Muscle of back (tissue), 3 donors: ENCODE measurements at regions not wholly inside any gene's neighbourhood (a gene's known extent, or its start where the extent isn't known, plus 50 kb on each side); places are given as distances from the start of the nearest gene placed in this dataset.
"Not testable (repeated sequence)": the region's sequence is repeated elsewhere in the genome, so short reads cannot be mapped to it uniquely, and the experiment has no call there.

Experiments
- DNase-seq, 3 donors: peaks; one replicate each; pipeline versions ENCODE4 v3.0.0 to v3.0.0-alpha.2; 2013

- no peak for DNase-seq
Observed at GRCh38 chr6:56904068-56904467, 50.8 kb upstream of the BEND6 start.

DNA sequence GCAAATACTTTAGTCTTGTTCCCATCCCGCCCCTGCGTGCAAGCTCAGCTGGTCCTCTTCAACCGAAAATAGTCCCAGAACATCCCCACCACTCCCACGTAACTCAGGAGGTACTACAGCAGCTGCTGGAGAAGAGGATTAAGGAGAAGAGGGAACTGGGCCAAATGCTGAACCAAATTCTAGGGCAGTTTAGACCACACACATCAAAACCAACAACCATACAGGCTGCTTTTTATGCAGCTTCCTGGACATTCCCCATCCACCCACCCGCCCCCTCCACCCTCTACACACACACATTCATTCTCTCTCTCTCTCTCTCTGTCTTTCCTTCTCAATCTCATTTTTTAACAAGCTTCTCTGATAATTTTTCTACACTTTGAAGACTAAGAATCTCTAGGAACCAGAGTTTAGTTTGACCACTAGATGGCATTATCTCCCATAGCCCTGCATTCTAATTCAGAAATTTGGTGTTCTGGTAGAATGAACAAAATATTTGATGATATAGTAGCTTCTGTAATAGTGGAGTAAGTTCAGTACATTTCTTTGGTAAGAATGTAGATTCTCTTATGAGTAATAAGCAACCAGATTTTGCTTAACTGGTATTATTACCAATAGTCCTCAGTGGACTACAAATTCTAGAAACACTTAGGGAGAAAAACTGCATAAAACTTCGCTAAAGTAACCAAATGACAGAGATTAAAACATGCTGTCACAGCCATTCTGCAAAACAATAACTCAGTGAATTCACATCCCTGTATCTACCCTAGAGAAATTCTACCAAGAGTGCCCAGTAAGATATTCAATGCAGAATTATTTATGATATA is 52.1 kb upstream of the BEND6 start:
- DNase-seq: peak; percentile 46 to 67 (median 52)

- no peak for DNase-seq
Observed at GRCh38 chr6:56900784-56901183, 54.1 kb upstream of the BEND6 start.

DNA sequence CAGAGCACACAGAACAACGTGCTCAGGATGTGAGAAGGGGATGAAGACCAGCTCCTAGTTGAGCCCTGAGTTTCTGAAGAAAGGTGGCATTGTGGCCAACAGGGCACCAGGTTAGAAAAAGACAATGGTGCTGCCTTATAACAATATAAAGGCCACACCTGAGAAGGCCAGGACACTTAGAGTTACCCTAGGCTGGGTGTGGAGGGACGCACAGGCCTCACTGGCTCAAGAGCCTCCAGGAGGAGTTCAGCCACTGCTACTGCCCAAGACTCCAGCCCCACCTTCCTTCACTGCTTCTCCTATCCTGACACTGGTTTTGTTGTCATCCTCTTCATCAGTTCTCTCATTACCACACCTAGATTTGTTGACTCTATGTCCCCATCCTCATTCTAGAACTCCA is 55.2 kb upstream of the BEND6 start:
- DNase-seq: no peak

DNA sequence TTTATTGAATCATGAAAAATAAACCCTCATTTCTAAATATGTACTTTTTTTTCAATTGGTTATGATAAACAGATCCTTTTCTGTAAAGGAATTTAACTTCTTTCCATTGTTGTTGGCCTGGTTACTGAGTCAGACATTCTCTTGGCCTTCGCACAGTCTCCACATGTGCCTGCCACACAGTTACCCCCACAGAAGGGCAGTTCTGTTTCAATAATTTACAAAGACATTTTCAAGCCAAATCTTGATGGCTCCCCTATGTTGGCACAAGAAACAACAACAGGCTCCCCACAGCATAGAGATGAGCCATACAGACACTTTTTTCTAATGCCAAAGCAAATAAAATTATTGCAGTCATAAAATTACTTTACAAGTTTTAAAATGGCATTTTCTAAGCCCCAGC is 55.6 kb upstream of the BEND6 start:
- DNase-seq: no peak

DNA sequence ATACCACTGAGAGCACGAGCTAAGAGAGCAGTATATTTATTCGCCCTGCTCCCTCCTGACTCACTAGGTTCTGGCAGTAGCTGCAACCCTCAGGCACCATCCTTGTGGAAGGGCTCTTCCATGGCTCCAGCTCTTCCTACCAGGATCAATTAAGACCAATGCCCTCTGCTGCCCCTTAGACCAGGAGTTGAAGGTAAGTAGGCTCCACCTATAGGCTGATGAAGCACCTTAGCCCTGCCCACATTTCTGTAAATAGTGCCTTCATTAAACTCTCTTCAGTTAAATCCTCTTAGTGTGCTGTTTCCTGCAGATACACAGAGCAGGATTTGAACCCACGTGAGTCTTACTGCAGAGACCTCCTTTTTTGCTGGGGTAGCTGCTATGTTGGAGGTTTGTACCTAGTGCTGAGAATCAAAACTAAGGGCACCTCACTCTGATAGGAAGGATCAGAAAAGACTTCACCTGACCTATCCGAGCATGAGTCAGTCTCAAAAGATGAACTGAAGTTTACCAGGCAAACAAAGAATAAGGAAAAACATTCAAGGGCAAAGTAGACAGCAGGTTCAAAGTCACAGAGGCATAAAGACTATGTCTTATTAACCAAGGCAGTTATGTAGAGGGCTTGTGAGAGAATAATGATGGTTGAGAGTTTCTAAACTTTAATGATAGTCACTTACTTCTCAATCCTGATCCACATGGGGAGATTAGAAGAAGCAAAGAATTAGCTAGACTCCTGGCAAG is 56.9 kb upstream of the BEND6 start:
- DNase-seq: no peak

GRCh38 chr6:56891754-56892153 is 63.2 kb upstream of the BEND6 start:
- no peak for DNase-seq

DNA sequence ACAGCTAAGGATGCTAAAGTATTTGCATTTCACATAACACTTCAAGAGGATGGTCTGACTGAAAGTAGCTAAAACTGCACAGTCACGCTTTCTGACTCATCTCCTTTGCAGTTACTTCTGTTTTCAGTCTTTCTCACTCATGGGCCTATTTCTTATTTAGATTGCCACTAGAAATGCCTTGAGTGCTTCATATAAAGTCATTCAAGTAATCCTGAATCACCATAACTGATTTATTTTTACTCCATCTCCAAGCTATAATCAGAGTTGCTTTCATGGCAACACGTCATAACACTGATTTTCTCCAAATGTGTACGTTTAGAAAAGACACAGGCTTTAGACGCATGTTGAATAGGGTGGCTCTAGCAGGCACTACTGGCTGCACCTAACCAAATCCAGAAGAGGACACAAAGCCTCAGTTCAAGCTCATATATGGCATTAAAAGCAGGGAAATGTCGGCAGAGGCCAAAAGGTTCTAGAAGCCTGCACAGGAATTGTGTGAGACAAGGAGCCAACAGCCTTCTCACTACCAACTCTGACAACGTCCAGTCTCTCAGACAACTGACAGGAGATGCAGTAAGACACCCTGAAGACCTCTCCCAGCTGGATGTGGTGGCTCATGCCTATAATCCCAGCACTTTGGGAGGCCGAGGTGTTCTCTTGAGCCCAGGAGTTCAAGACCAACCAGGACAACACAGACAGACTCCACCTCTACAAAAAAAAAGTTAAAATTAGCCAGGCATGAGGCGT is 64.1 kb upstream of the BEND6 start:
- DNase-seq: peak in 1 of 3 donors; percentile 81

- DNase-seq: no peak
Observed at GRCh38 chr6:56890066-56890465, 64.8 kb upstream of the BEND6 start.

DNA sequence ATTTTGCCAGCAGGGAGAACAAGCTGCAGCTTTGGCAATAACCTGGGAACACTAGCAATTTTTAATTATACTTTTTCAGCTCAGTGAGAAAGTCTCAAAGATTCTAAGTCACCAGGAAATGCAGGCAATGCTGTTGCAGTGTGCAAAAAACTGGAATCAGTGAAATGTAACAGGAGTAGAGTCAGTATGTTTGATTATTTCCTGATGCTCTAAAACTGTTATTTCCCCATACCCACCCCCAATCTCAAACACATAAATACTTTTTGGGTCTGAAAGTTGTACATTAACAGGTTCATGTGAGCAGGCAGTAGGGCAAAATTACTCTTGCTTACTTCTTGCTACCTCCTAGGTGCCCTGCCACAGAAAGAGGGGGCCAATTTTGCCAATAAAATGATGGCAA is 65.4 kb upstream of the BEND6 start:
- DNase-seq: no peak

GRCh38 chr6:56888687-56889086 is 66.2 kb upstream of the BEND6 start:
- DNase-seq: no peak

- no peak for DNase-seq
Observed at GRCh38 chr6:56887086-56887485, 67.8 kb upstream of the BEND6 start.

- no peak for DNase-seq
Observed at GRCh38 chr6:56877922-56878321, 77.0 kb upstream of the BEND6 start.

- no peak for DNase-seq
Observed at GRCh38 chr6:56875961-56876360, 78.9 kb upstream of the BEND6 start.

DNA sequence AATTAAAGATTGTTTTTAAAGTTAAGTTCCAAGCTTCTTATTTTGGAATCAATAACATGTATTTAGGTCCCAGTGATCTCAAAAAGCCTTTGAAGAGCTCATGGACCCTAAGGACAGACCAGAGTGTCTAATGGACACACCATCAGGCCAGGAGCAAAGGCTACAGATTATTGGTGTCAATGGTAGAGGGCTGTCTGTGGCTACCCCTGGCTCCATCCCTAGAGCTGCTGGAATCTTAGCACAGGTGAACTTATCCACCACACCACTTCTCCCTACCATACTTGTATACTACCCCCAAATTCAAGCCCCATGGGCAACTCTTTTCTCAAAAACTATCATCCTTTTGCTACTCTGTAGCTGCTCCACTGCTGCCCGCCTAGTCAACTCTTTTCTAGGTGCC is 79.4 kb upstream of the BEND6 start:
- no peak for DNase-seq

DNA sequence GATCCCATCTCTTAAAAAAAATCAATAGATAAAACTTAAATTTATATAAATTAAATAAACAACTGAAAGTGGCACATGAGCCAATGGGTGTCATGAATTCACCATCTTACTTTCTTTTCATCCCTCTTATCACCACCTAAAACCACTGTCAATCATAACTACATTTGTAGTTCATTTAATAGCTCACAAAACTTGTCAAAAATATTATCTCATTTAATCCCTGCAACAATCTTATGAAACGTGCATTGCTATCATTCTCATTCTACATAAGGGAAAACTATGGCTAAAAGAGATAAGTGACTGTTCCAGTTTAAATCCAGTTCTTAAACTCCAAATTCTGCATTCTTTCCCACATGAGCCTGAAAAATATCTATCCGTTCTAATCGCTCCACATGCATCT is 80.6 kb upstream of the BEND6 start:
- DNase-seq: no peak

GRCh38 chr6:56870053-56870452 is 84.9 kb upstream of the BEND6 start:
- DNase-seq: not testable (repeated sequence)

DNA sequence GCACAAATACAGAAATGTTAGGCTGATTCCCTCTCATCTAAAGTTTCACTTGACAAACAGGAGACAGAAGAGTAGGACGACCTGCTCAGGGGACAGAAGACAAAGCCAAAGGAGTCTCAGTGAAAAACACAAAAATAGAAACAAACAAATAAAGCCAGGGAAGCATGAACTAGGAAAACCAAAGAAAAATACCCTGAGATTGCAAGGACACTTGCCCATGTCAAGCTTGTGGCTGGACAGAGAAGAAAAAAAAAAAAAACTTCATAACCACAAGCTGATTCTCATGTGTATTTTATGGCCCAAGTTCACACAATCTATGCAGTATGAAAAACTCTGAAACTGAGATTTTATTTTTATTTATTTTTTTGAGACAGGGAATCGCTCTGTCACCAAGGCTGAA is 85.6 kb upstream of the BEND6 start:
- no peak for DNase-seq

DNA sequence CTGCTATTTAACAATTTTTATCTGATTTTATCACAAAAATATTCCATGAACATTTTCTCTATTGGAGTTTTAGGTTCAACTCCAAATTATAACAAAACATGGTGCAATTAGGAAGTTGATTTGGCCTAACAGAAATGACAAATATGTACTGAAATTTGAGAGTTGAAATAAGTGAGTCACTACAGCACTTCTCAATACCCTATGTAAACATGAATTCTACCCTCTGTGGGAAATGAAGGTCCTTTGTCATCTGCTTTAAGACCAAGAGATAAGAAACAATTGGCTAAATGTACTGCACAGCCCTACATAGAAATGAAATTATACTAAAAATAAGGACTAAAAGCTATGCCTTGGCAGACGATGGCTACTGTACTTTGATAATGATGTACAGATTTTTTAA is 86.2 kb upstream of the BEND6 start:
- no peak for DNase-seq

GRCh38 chr6:56866917-56867522 is 87.9 kb upstream of the BEND6 start:
- no peak for DNase-seq

DNA sequence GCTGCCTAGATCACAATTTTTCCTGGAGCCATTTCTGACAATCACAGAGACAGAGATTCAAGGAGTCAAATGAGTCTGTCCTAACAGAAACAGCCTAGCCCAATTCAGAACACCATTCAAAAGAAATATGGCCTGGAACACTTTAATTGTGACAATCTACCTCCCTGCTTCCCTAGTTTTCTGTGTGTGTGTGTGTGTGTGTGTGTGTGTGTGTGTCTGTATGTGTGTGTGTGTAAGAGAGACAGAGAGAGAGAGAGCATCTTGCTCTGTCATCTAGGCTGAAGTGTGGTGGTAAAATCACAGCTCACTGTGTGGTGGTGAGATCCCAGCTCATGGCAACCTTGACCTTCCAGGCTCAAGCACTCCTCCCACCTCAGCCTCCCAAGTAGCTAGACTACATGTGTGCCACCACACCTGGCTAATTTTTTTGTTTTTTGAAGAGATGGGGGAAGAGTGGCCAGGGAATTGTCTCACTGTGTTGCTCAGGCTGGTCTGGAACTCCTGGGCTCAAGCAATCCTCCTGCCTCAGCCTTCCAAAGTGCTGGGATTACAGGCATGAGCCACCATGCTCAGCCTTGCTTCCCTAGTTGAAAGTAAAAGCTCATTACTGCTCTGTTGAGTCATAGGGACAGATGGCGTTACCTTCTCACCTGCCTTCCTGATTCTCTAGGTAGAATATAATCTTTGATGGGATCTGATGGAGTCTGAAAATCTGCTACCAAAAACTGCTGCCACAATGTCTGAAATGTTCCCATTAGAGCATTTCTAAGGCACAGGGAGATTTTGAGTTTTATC is 89.6 kb upstream of the BEND6 start:
- no peak for DNase-seq
